ENCODE measurements at regions not wholly inside any gene's neighbourhood (a gene's known extent, or its start where the extent isn't known, plus 50 kb on each side); places are given as distances from the start of the nearest gene placed in this dataset.

DNA sequence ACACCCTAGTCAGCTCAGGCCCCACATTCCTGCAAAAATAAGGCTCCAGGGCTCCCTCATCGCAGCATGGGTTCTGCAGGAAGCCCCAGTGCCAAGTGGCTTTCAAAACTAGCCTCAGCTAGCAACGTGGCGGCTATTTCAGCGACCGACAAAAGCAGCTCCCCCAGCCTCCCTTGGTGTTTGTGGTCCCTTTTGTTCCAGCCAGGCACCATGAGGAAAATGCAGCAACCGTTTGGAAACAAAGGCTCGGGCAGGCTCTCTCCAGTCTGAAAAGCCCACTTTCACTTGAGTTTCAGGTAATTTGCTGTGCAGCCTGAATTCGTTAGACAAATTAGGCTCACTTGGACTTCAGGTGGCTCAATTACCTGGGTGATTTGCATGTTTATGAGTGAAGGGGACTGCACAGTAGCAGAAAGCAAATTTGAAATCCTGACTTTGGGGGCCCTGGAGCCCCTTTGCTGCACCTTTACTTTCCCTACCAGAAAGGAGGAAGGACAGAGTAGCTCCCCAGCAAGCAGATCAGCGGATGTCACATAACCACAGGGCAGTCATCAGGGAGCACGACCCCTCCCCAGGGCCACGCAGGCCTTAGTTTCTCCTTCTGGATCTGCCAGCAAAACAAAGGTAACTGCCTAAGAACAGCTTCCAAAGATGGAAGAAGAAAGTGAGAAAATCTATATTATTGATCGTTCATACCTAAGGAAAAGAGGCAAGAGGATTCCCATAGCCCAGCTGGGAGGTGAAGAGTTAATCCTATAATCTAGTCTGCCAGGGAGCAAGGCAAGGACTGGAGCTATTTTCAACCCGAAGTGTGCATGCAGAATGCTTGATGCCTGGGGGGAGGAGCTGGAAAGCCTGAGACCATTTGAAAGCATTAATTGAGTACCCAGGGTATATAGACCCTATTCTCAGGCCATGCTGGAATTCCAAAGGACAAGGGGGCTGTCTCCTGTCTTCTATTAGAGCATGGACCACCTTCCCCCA, 143.1 kb upstream of the SDK2 start:
- no peak for ATAC-seq
- intact Hi-C loops (cut with micrococcal nuclease) (loop anchor here (10.0 kb wide), 1 partner anchor 363 kb away; no protein-coding TSS in a partner anchor), in situ Hi-C loops (cut with MboI) (no loop called here)
- H3K36me3 ChIP-seq (ENCODE audit: control insufficient read depth, insufficient read depth, low read length) = no peaks in the 10 kb centered on the region
- no peaks in the 10 kb centered on the region for H3K4me1 ChIP-seq (replicated peaks in 1 of 2; ENCODE audit: control insufficient read depth in 2 of 2, insufficient read depth in 2 of 2, low read length in 2 of 2)
- BruUV-seq (replicated peaks) = no TSS peak
- peaks cover 0 to 24% of the 10 kb centered on the region in 2 experiments; a peak in 2 of 5 replicates for H3K27me3 ChIP-seq (ENCODE audit: control insufficient read depth in 2 of 2, insufficient read depth in 2 of 2, low read length in 2 of 2)
- FAIRE-seq = no peak
- DNase-seq (ENCODE audit: extremely low read depth in 1 of 4, low spot score in 3 of 4) = no peak
- ChIA-PET CTCF (ENCODE audit: low intra/inter-chr PET ratio) (no interaction called here), POLR2A (interaction anchor here (2.0 kb wide), 1 partner anchor 8 kb away, joined by 4 read pairs; no protein-coding TSS in a partner anchor)
- no peaks in the 10 kb centered on the region for H3K9me1 ChIP-seq (ENCODE audit: control insufficient read depth, insufficient read depth, low read length)
- H3K9me3 ChIP-seq (replicated peaks; ENCODE audit: control insufficient read depth, insufficient read depth, low read depth, low read length) = no peaks in the 10 kb centered on the region
- no peak overlapping the region for H3K27ac ChIP-seq (ENCODE audit: extremely low read depth, low read depth, low read length)
- H3K4me3 ChIP-seq = no peak overlapping the region
- H3K4me2 ChIP-seq (ENCODE audit: insufficient read depth, low read length) = no peak overlapping the region
- H3K9ac ChIP-seq (ENCODE audit: insufficient read depth in 1 of 2, low read depth in 2 of 2, low read length in 2 of 2) = no peak overlapping the region
- no peak overlapping the region for H2AFZ ChIP-seq (ENCODE audit: low read depth, low read length)
- no peaks in the 10 kb centered on the region for H3K79me2 ChIP-seq (ENCODE audit: control insufficient read depth, insufficient read depth, low read length)
- H4K20me1 ChIP-seq (replicated peaks; ENCODE audit: control insufficient read depth, insufficient read depth, low read length) = peaks cover 8% of the 10 kb centered on the region; the same call in 1 of the 2 replicates
- WGBS (ENCODE audit: insufficient coverage, low coverage, missing lambda C conversion rate) = under 1% methylated on average over 13 of the region's 13 CpGs
- TF ChIP-seq RBM22 (IDR thresholded peaks at IDR 0.05; ENCODE audit: low read depth, low read length, poor library complexity, severe bottlenecking) (no peak), ZNF347 (CRISPR knock-in tag; IDR thresholded peaks at IDR 0.05; ENCODE audit: low read depth) (no peak), PHF20 (IDR thresholded peaks at IDR 0.05; ENCODE audit: partially characterized antibody) (no peak), BRD4 (IDR thresholded peaks at IDR 0.05) (no peak), ZZZ3 (IDR thresholded peaks at IDR 0.05) (no peak), PRMT5 (CRISPR knock-in tag; IDR thresholded peaks at IDR 0.05) (no peak), SMAD1 (IDR thresholded peaks at IDR 0.05; ENCODE audit: low read depth, low read length, partially characterized antibody) (no peak), EWSR1 (IDR thresholded peaks at IDR 0.05; ENCODE audit: borderline replicate concordance, low read depth, partially characterized antibody) (no peak), TSC22D4 (tag; IDR thresholded peaks at IDR 0.05) (no peak), MAZ (CRISPR knock-in tag; conservative IDR thresholded peaks at IDR 0.05 in 1 of 2, IDR thresholded peaks at IDR 0.05 in 1 of 2) (no peak), NCOR1 (IDR thresholded peaks at IDR 0.05) (no peak)
- TF ChIP-seq, protein P1, sequence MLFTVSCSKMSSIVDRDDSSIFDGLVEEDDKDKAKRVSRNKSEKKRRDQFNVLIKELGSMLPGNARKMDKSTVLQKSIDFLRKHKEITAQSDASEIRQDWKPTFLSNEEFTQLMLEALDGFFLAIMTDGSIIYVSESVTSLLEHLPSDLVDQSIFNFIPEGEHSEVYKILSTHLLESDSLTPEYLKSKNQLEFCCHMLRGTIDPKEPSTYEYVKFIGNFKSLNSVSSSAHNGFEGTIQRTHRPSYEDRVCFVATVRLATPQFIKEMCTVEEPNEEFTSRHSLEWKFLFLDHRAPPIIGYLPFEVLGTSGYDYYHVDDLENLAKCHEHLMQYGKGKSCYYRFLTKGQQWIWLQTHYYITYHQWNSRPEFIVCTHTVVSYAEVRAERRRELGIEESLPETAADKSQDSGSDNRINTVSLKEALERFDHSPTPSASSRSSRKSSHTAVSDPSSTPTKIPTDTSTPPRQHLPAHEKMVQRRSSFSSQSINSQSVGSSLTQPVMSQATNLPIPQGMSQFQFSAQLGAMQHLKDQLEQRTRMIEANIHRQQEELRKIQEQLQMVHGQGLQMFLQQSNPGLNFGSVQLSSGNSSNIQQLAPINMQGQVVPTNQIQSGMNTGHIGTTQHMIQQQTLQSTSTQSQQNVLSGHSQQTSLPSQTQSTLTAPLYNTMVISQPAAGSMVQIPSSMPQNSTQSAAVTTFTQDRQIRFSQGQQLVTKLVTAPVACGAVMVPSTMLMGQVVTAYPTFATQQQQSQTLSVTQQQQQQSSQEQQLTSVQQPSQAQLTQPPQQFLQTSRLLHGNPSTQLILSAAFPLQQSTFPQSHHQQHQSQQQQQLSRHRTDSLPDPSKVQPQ (CRISPR knock-in tag; IDR thresholded peaks at IDR 0.05; ENCODE audit: borderline replicate concordance) = no peak
